ENCODE measurements at regions not wholly inside any gene's neighbourhood (a gene's known extent, or its start where the extent isn't known, plus 50 kb on each side); places are given as distances from the start of the nearest gene placed in this dataset.

DNA sequence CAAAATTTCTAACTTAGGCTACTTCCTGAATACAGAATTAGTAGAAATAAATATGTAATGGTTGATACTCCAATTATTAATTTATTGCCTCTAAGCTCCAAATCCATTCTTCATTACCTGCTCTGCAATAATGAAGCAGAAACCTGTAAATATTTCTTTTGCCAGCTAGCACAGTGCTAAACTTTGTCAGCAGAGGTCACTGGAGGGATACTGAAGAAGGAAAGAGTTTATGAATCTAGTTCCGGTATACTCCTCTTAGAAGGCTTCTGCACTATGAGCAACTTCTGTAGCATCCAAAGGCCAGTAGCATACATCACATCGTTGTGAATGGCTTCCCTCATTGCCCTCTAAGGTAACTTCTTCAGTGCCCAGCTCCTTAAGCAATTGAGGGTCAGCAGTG is 81.0 kb upstream of the LHX8 start:
- peaks cover 1 to 5% (median 2%) of the 10 kb centered on the region in 3 experiments; a peak in 5 of 7 replicates for H3K36me3 Mint-ChIP-seq (ENCODE audit: insufficient read depth in 1 of 3, low read depth in 3 of 3)
- H3K27ac Mint-ChIP-seq: no peak overlapping the region
- Histone ChIP-seq H3K23me2 (ENCODE audit: insufficient read length, low read depth, low read length, poor library complexity, severe bottlenecking) (no peaks in the 10 kb centered on the region), H3K14ac (ENCODE audit: insufficient read depth, low read length) (no peak overlapping the region), H3K18ac (ENCODE audit: insufficient read length, low read depth, low read length) (no peak overlapping the region), H4K91ac (ENCODE audit: insufficient read length, low read depth, low read length) (no peak overlapping the region), H2BK15ac (ENCODE audit: low read depth, low read length) (no peak overlapping the region), H3K4me2 (ENCODE audit: insufficient read depth, insufficient read length, low read length) (no peak overlapping the region), H2BK5ac (ENCODE audit: insufficient read length, low read length) (no peak overlapping the region), H2AFZ (ENCODE audit: low read length) (no peak overlapping the region), H3K9me3 (ENCODE audit: control insufficient read depth, low read depth, low read length) (no peaks in the 10 kb centered on the region), H3K23ac (ENCODE audit: insufficient read length, low read depth, low read length) (no peak overlapping the region), H2BK20ac (ENCODE audit: low read depth, low read length, poor library complexity, severe bottlenecking) (no peak overlapping the region), H3K79me2 (ENCODE audit: insufficient read depth, low read length) (no peaks in the 10 kb centered on the region), H3K79me1 (ENCODE audit: insufficient read depth, low read depth, low read length, poor library complexity, severe bottlenecking) (no peaks in the 10 kb centered on the region), H3K56ac (ENCODE audit: insufficient read length, low read depth, low read length) (no peak overlapping the region), H3K27me3 (ENCODE audit: insufficient read depth, low read length) (no peaks in the 10 kb centered on the region), H3K27ac (ENCODE audit: insufficient read length, low read depth, low read length) (no peak overlapping the region), H3K4ac (ENCODE audit: low read depth, low read length) (no peak overlapping the region), H2AK5ac (ENCODE audit: insufficient read length, low read length) (no peak overlapping the region), H2BK12ac (ENCODE audit: insufficient read length, low read depth, low read length) (no peak overlapping the region), H4K8ac (replicated peaks; ENCODE audit: insufficient read length, low read depth, low read length) (no peak overlapping the region), H3K4me1 (ENCODE audit: insufficient read depth, low read length) (no peaks in the 10 kb centered on the region), H4K20me1 (ENCODE audit: control insufficient read depth, insufficient read depth, insufficient read length) (no peaks in the 10 kb centered on the region), H4K5ac (ENCODE audit: insufficient read length, low read depth, low read length) (no peak overlapping the region), H3K9ac (ENCODE audit: extremely low read depth, insufficient read length, low read length) (no peak overlapping the region), H3T11ph (ENCODE audit: low read length) (no peak overlapping the region), H2BK120ac (ENCODE audit: low read depth, low read length, poor library complexity, severe bottlenecking) (no peak overlapping the region)
- no peaks in the 10 kb centered on the region; the same call in 1 of the 2 replicates for H3K27me3 Mint-ChIP-seq (ENCODE audit: low read depth)
- DNase-seq: no peak
- peak; percentile 68 for TF ChIP-seq CTCF (conservative IDR thresholded peaks at IDR 0.05)
- WGBS (ENCODE audit: extremely low coverage, insufficient read length, low lambda C conversion rate): no CpG with 5 or more reads among the region's 2 CpGs
- no peaks in the 10 kb centered on the region for H3K4me1 Mint-ChIP-seq
- H3K9me3 Mint-ChIP-seq: peaks cover 5 to 11% of the 10 kb centered on the region in 2 experiments
- H3K4me3 Mint-ChIP-seq: no peak overlapping the region

Data from H9 (cell line).